ENCODE measurements at regions not wholly inside any gene's neighbourhood (a gene's known extent, or its start where the extent isn't known, plus 50 kb on each side); places are given as distances from the start of the nearest gene placed in this dataset.

GRCh38 chr3:178397202-178397601 lies 139.0 kb upstream of the KCNMB2 start:
- DNase-seq = no peak

- DNase-seq = no peak
These were observed 138.4 kb upstream of the KCNMB2 start for GRCh38 chr3:178397836-178398235.

- DNase-seq = no peak
These were observed 131.3 kb upstream of the KCNMB2 start for GRCh38 chr3:178404961-178405360.

GRCh38 chr3:178405531-178405930 lies 130.7 kb upstream of the KCNMB2 start:
- no peak for DNase-seq

- no peak for DNase-seq
These were observed 130.0 kb upstream of the KCNMB2 start for GRCh38 chr3:178406206-178406605.

DNA sequence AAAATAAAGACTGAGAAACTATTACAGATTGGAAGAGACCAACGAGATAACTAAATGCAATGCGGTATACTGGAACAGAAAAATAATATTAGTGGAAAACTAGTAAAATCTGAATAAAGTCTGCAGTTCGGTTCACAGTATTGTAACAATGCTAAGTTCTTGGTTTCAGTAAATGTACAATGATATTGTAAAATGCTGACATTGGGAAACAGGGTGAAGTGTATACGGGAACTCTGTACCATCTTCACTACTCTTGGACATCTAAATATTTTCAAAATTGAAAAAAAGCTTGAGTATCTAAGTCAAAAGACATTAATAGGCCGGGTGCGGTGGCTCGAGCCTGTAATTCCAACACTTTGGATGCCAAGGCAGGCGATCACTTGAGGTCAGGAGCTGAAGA lies 120.9 kb upstream of the KCNMB2 start:
- no peak for DNase-seq

DNA sequence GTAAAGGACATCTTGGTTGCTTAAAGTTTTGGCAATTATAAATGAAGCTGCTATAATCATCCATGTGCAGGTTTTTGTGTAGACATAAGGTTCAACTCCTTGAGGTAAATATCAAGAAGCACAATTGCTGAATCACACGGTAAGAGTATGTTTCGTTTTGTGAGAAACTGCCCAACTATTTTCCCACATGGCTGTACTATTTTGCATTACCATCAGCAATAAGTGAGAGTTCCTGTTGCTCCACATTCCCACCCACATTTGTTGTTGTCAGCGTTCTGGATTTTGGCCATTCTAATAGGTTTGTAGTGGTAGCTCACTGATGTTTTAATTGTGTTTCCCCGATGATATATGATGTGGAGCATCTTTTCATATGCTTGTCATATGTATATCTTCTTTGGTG lies 118.5 kb upstream of the KCNMB2 start:
- no peak for DNase-seq

GRCh38 chr3:178419071-178419470 lies 117.2 kb upstream of the KCNMB2 start:
- DNase-seq = no peak

DNA sequence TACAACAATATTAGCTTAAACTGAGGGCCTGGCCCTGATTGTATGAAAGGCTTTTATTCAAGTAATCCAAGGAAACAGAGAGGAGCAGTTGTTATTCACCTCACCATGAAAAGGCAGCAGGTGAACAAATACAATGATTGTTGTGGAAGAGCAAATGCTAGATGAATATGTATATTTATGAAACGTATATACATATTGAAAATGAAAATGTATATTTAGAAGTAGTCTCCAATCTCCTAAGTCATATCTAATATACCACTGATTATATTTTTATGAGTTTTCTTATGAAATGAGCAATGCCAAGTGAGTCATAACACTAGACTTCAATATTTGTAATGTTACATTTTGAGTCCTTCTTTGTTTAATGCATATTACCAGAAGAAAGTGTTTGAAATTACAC lies 116.2 kb upstream of the KCNMB2 start:
- DNase-seq = no peak

DNA sequence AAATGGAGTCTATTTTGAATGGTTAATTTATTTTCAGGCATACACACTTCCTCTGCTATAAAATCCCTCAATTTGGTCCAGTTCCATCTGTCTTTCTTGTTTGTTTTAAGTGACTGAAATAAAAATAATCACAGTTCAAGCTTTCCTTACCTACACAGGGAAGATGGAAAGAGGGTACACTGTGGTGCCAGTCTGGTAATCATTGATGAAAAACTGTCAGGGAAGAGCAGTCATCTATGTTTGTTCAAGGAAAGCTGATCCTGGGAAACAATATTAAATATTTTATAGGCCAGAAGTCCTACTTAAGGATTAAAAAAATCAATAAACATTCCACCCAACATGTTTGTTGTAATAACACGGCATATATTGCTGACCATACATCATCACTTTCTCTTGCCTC lies 115.2 kb upstream of the KCNMB2 start:
- DNase-seq = no peak

- DNase-seq = no peak
These were observed 113.8 kb upstream of the KCNMB2 start for GRCh38 chr3:178422406-178422805.

- no peak for DNase-seq
These were observed 108.2 kb upstream of the KCNMB2 start for GRCh38 chr3:178428037-178428436.

- no peak for DNase-seq
These were observed 101.9 kb upstream of the KCNMB2 start for GRCh38 chr3:178434206-178434805.

GRCh38 chr3:178435575-178435974 lies 100.7 kb upstream of the KCNMB2 start:
- no peak for DNase-seq

DNA sequence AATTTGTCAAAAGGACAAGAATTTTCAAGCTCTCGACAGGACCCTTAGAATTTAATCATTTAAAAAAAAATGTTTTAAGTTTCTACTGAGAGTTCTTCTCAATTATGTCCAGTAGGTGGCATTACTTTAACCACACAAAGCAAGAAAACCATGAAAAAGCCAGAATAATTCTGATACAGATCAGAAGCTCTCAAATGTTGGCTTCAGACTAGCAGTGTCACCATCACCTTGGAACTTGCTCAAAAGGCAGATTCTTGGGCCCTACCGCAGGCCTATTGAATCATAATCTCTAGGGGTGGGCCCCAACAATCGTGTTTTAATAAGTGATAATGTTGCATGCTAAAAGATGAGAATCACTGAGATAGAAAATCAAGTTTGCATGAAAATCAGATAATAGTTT lies 99.5 kb upstream of the KCNMB2 start:
- no peak for DNase-seq

DNA sequence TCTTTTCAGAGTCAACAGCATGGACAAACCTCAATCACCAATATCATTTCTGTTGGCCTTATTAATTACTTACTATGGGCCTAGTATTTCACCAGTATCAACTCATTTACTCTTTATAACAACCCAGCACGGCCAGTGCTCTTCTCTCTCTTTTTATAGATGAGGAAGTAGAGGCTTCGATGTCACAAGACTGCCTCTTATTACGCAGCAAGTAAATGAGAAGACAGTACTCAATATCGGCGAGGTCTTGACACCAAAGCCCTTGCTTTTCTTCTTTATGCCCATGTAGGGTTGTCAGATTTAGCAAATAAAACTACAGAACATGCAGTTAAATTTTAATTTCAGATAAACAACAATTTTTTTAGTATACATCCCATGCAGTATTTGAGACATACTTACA lies 99.0 kb upstream of the KCNMB2 start:
- no peak for DNase-seq

DNA sequence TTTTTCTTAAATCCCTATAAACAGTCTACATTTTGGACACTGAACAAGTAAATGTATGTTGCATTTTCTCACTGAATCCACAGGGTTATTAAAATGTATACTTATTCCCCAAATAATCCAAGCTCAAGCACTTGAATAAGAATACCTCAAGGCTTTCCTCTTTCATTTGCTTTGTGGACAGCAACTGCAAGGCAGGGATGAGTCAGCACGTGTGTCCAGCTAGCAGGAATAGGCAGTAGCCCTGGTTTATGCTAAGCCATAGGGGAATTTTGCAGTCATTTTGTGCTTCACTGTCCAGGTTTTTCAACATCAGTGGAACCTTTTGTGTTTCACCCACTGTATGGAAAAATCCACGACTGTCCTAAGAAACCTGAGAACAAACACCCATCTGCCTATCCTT lies 96.7 kb upstream of the KCNMB2 start:
- no peak for DNase-seq

DNA sequence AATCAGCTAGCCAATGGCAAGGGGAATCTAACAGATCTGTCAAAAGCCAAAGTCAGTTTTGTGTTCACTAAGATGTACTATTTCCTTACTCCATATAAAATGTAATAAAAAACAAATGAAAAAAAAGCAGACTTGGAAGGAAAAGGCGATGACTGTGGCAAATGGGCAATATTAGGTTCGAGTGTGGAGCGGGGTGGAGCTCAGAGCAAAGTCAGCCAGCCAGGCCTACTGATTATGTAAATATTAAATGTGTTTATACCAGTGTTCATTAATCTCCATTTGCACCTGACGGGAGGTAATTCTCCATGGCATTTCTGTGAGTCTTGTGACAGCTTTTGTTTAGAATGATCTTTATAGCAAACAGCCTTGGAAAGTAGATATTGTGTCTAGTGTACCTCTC lies 96.2 kb upstream of the KCNMB2 start:
- DNase-seq = no peak

GRCh38 chr3:178443634-178444033 lies 92.6 kb upstream of the KCNMB2 start:
- no peak for DNase-seq

- no peak for DNase-seq
These were observed 91.1 kb upstream of the KCNMB2 start for GRCh38 chr3:178445139-178445538.

- no peak for DNase-seq
These were observed 90.2 kb upstream of the KCNMB2 start for GRCh38 chr3:178446059-178446458.

DNA sequence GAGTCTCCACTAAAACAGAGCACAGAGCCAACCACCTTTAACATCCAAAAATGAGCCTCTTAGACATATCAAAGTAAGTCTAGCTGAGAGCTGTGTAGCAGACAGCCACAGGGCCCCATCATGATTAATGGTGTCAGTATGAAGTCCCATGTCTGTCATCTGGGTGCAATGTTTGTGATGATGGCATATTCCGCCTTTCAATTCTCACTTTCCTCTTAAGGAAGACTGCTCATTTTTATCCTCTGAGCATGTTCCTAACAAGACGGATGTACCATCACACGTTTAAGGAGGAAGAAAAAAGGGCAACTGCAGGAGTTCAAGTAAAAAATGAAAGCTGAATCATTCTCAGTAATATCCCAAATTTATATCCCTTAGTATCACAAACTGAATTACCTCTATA lies 85.8 kb upstream of the KCNMB2 start:
- no peak for DNase-seq

- DNase-seq = no peak
These were observed 84.4 kb upstream of the KCNMB2 start for GRCh38 chr3:178451799-178452198.

- no peak for DNase-seq
These were observed 81.5 kb upstream of the KCNMB2 start for GRCh38 chr3:178454726-178455125.

- no peak for DNase-seq
These were observed 81.0 kb upstream of the KCNMB2 start for GRCh38 chr3:178455226-178455625.

- DNase-seq = no peak
These were observed 80.3 kb upstream of the KCNMB2 start for GRCh38 chr3:178455946-178456345.
